Muscle layer of colon (tissue), 2 donors: ENCODE measurements at regions not wholly inside any gene's neighbourhood (a gene's known extent, or its start where the extent isn't known, plus 50 kb on each side); places are given as distances from the start of the nearest gene placed in this dataset.

Experiments used
- H3K27ac ChIP-seq: one replicate; pipeline ENCODE4 v1.7.0; 2013; ENCODE audit warnings: low read depth, mild to moderate bottlenecking, low read length, moderate library complexity
- H3K27me3 ChIP-seq, 2 donors: one replicate each; pipeline ENCODE4 v1.7.0; 2013; ENCODE audit warnings: low read length in 2 of 2, mild to moderate bottlenecking in 2 of 2; ENCODE audit not compliant: insufficient read depth in 2 of 2, control insufficient read depth in 1 of 2
- H3K36me3 ChIP-seq: one replicate; pipeline ENCODE4 v1.7.0; 2013; ENCODE audit warnings: mild to moderate bottlenecking, low read length; ENCODE audit not compliant: insufficient read depth
- H3K4me1 ChIP-seq: one replicate; pipeline ENCODE4 v1.7.0; 2013; ENCODE audit warnings: mild to moderate bottlenecking, low read length; ENCODE audit not compliant: insufficient read depth
- H3K4me3 ChIP-seq, 2 donors: one replicate each; pipeline ENCODE4 v1.7.0; 2013; ENCODE audit warnings: low read length in 2 of 2, low read depth in 1 of 2, mild to moderate bottlenecking in 1 of 2, moderate library complexity in 1 of 2
- H3K9ac ChIP-seq: one replicate; pipeline ENCODE4 v1.7.0; 2013; ENCODE audit warnings: low read length
- H3K9me3 ChIP-seq: one replicate; pipeline ENCODE4 v1.7.0; 2013; ENCODE audit warnings: mild to moderate bottlenecking, low read length
- donor health status: abdominal sarcoma.
- donor health status: Adenocarcinoma of cecum.

DNA sequence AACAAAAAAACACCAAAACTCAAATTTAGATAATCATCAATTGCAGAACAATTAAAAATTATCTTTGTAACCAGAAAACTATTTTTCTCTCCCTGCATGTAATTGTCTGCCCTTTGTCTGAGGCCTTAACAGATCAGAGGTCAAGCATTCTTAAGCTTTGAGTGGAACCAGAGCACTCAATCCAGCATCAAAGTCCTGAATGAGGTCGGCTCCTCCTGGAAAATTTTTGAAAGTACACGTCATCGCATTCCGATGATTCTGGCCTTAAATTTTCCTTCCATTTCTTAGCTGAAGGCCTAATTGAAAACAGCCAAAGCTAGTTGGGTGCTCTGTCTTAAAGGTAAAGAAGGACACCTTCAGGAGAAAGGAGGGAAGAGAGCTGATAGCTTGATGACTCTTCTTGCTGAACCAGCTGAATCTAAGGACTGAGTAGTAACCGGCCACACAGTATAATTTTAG is 510.2 kb upstream of the SULF2 start:
- peak overlapping the region; percentile 37 for H3K27ac ChIP-seq
- H3K36me3 ChIP-seq = no peaks in the 10 kb centered on the region
- H3K4me3 ChIP-seq = no peak overlapping the region
- H3K27me3 ChIP-seq = no peaks in the 10 kb centered on the region
- no peaks in the 10 kb centered on the region for H3K9me3 ChIP-seq
- no peak overlapping the region for H3K9ac ChIP-seq
- H3K4me1 ChIP-seq = peaks cover 39% of the 10 kb centered on the region

GRCh38 chr20:48294942-48295341 is 509.7 kb upstream of the SULF2 start:
- Histone ChIP-seq H3K4me3 (no peak overlapping the region), H3K27me3 (no peaks in the 10 kb centered on the region), H3K4me1 (peaks cover 36% of the 10 kb centered on the region), H3K9ac (no peak overlapping the region), H3K9me3 (no peaks in the 10 kb centered on the region), H3K27ac (peak overlapping the region; percentile 37), H3K36me3 (no peaks in the 10 kb centered on the region)

DNA sequence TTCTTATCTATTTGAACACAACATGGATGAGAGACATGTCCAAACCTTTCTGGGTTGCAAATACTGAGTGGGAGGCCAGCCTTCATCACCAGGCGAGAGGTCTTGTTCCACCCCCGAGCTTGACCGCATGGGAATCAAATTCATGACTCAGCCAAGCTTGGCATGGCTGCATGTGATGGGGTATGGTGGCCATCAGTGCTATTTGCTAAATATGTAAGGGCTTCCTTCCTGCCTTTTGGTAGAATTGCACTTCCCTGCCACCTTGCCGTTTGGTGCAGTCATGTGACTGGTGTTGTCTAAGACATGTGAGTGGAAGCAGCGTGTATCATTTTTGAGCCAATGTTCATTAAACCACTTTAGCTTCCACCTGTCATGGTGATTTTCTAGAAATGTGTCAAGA is 508.9 kb upstream of the SULF2 start:
- Histone ChIP-seq H3K4me1 (peaks cover 30% of the 10 kb centered on the region), H3K27ac (no peak overlapping the region)

GRCh38 chr20:48293671-48294070 is 508.4 kb upstream of the SULF2 start:
- no peak overlapping the region for H3K27ac ChIP-seq
- H3K4me1 ChIP-seq = peaks cover 25% of the 10 kb centered on the region
- H3K9ac ChIP-seq = no peak overlapping the region

More for the DNA sequence above, 508.9 kb upstream of the SULF2 start:
- Histone ChIP-seq H3K4me3 (no peak overlapping the region), H3K27me3 (no peaks in the 10 kb centered on the region), H3K36me3 (no peaks in the 10 kb centered on the region), H3K9ac (no peak overlapping the region), H3K9me3 (no peaks in the 10 kb centered on the region)

DNA sequence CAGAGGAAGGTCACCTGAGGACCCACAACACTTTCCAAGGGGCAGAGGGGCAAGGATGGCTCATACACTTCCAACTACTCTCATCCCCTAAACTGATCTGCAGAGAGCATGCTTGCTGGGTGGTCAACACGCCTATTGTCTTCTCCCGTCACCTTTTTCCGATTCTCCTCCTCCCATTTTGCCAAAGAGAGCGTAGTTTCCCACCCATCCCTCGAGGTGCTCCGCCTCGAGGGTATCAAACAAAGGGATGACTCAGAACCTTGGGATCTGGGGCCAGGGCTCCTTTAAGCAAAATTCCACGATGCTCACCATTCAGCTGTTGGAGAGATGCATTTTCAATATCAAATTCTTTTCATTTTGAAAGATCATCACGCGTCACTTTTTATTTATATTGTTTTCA is 507.5 kb upstream of the SULF2 start:
- no peak overlapping the region for H3K9ac ChIP-seq
- peaks cover 24% of the 10 kb centered on the region for H3K4me1 ChIP-seq
- no peak overlapping the region for H3K4me3 ChIP-seq
- H3K27me3 ChIP-seq = no peaks in the 10 kb centered on the region
- H3K36me3 ChIP-seq = no peaks in the 10 kb centered on the region
- no peaks in the 10 kb centered on the region for H3K9me3 ChIP-seq
- H3K27ac ChIP-seq = no peak overlapping the region

More at GRCh38 chr20:48293671-48294070, 508.4 kb upstream of the SULF2 start:
- Histone ChIP-seq H3K27me3 (no peaks in the 10 kb centered on the region), H3K36me3 (no peaks in the 10 kb centered on the region), H3K4me3 (no peak overlapping the region), H3K9me3 (no peaks in the 10 kb centered on the region)

DNA sequence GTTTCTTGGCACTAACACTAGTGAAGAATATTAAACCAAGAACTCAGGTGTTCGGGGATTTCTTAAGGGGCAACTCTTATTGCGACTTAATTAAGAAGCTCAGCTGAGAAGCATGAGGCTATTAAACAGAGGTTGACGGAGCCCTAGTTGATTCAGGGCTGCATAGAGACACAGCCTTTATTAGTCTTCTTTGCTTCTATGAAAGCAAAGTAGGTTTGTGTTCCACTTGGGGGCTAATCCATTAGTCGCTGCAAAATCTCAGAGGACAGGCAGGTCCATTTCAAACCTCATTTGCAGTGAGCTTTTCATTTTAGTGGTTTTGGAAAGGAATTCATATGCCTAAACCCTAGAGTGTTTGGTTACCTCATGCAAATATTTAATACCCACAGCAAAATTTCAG is 506.6 kb upstream of the SULF2 start:
- Histone ChIP-seq H3K9me3 (no peaks in the 10 kb centered on the region), H3K4me3 (no peak overlapping the region), H3K4me1 (peaks cover 33% of the 10 kb centered on the region), H3K27me3 (no peaks in the 10 kb centered on the region), H3K36me3 (no peaks in the 10 kb centered on the region), H3K27ac (no peak overlapping the region), H3K9ac (no peak overlapping the region)

DNA sequence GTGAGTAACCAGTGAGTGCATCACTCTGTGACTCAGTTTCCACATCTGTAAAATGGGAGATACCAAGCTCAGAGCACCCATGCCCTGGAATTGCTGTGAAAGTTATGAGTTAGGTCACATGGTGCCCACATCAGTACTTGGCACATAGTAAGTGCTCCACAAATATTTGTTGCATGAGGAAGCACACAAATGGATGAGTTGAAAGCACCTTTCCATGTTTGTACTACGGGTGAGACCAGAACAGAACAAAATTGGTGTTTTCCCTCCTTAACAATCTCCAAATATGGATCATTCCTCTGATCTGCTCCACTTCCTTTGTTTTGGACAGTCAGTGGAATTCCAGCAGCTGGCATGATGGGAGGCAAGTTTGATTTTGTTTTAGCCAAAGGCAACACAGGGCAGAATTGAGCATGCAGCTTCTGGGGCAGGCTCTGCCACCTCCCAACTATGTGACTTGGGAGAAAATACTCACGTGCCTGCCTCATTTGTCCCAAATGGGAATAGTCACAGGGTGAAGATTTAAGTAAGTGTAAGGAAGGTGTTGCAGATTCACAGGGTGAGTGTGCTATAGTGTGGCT is 503.7 kb upstream of the SULF2 start:
- H3K36me3 ChIP-seq = no peaks in the 10 kb centered on the region
- H3K27me3 ChIP-seq = no peaks in the 10 kb centered on the region
- H3K4me3 ChIP-seq = no peak overlapping the region
- H3K27ac ChIP-seq = no peak overlapping the region
- H3K9me3 ChIP-seq = no peaks in the 10 kb centered on the region
- H3K4me1 ChIP-seq = peaks cover 19% of the 10 kb centered on the region
- no peak overlapping the region for H3K9ac ChIP-seq

DNA sequence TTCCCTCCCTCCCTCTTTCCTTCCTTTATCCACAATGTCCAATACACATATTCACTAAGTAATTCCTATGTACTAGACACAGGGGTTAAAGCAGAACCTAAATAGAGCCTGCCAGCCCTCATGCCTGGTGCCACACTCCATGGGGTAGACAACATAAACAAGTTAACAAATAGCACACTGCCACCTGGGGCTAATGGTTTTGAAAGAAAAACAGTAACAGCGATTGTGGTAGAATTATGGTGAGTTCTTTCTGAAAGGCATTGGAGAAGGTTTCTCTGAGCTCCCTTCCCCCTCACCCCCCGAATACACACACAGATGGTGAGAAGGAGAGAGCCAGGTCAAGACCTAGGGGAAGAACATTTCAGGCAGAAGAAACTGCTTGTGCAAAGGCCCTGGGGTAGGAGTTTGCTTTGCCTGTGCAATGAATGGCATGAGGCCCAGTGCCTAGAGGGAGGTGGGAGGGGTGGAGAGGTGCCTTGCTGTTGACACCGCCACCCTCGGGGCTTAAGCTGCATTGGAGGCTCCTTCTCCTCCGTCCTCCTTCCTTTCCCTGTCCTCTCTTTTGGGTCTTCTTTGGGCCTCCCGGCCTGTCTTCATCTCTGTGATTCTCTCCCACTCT is 502.4 kb upstream of the SULF2 start:
- H3K27ac ChIP-seq = no peak overlapping the region
- H3K4me1 ChIP-seq = peaks cover 19% of the 10 kb centered on the region
- H3K9me3 ChIP-seq = no peaks in the 10 kb centered on the region
- H3K36me3 ChIP-seq = no peaks in the 10 kb centered on the region
- no peak overlapping the region for H3K4me3 ChIP-seq
- H3K27me3 ChIP-seq = no peaks in the 10 kb centered on the region
- H3K9ac ChIP-seq = no peak overlapping the region

DNA sequence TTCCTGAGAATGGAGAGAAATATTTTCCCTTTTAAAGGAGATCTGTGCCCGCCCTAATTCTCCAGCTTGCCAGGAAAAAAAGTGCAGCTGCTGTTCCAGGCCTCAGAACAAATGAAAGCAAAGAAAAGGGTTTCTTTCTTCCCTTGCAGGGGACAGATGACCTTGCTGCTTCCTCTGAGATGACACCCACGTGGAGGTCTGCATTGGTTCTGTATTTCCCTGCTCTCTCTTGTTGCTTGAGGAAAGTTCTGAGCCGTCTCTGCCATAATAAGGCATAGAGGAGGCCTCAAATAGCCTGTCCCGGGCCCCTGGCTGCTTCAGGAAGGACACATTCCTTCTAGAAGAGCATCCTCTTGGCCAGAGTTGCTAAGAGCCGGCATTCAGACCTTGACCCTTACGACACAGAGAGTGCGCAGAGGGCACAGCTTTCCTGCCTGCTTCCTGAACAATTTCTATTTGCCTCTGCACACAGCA is 501.8 kb upstream of the SULF2 start:
- no peaks in the 10 kb centered on the region for H3K36me3 ChIP-seq
- H3K9me3 ChIP-seq = no peaks in the 10 kb centered on the region
- H3K4me1 ChIP-seq = peaks cover 19% of the 10 kb centered on the region
- H3K27me3 ChIP-seq = no peaks in the 10 kb centered on the region
- no peak overlapping the region for H3K4me3 ChIP-seq
- no peak overlapping the region for H3K9ac ChIP-seq
- no peak overlapping the region for H3K27ac ChIP-seq

- Histone ChIP-seq H3K9me3 (no peaks in the 10 kb centered on the region), H3K36me3 (no peaks in the 10 kb centered on the region), H3K9ac (no peak overlapping the region), H3K27ac (no peak overlapping the region), H3K27me3 (no peaks in the 10 kb centered on the region), H3K4me3 (no peak overlapping the region), H3K4me1 (peaks cover 19% of the 10 kb centered on the region)
Measured at GRCh38 chr20:48286601-48287000, 501.3 kb upstream of the SULF2 start.

- no peaks in the 10 kb centered on the region for H3K36me3 ChIP-seq
- H3K27me3 ChIP-seq = no peaks in the 10 kb centered on the region
- H3K9ac ChIP-seq = no peak overlapping the region
- no peaks in the 10 kb centered on the region for H3K9me3 ChIP-seq
- H3K4me3 ChIP-seq = no peak overlapping the region
- H3K27ac ChIP-seq = no peak overlapping the region
- H3K4me1 ChIP-seq = peaks cover 19% of the 10 kb centered on the region
Measured at GRCh38 chr20:48285656-48286055, 500.4 kb upstream of the SULF2 start.

DNA sequence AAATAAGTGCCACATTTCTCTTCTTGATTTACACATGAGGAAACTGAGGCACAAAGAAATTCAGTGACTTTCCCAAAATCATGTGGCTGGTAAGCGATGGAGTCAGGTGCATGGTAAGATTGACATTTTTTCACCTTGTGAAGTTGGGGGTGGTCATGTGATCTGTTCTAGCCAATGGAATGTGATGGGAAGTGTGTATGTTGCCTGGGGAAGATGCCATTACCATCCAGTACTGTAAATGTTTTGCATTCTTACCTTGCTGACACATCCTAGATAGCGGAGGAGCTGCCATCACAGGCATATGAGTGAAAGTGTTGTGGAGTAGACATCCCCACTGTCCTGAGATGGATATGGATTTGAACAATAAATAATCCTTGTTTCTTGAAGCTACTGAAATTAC is 499.6 kb upstream of the SULF2 start:
- Histone ChIP-seq H3K36me3 (no peaks in the 10 kb centered on the region), H3K4me3 (no peak overlapping the region), H3K27me3 (no peaks in the 10 kb centered on the region), H3K9me3 (no peaks in the 10 kb centered on the region), H3K4me1 (peaks cover 19% of the 10 kb centered on the region), H3K27ac (no peak overlapping the region), H3K9ac (no peak overlapping the region)
